ENCODE measurements at regions not wholly inside any gene's neighbourhood (a gene's known extent, or its start where the extent isn't known, plus 50 kb on each side); places are given as distances from the start of the nearest gene placed in this dataset.

GRCh38 chr4:138408758-138409157, 166.6 kb upstream of the SLC7A11 start:
- TF ChIP-seq POLR2A (IDR thresholded peaks at IDR 0.05) = no peak
- TF ChIP-seq CTCF (IDR thresholded peaks at IDR 0.05) = no peak

All from lower leg skin (tissue), 3 donors.